Neuronal stem cell (in vitro differentiated cells): ENCODE measurements at regions not wholly inside any gene's neighbourhood (a gene's known extent, or its start where the extent isn't known, plus 50 kb on each side); places are given as distances from the start of the nearest gene placed in this dataset.

Experiments used
- DNase-seq: peaks from one replicate; pipeline ENCODE4 v3.0.0-alpha.2; 2013; ENCODE audit warnings: low spot score
- H2AFZ ChIP-seq: one replicate; pipeline ENCODE4 v1.6.1; 2013; ENCODE audit warnings: mild to moderate bottlenecking, low read length, inconsistent platforms
- H2AK5ac ChIP-seq: 2 replicates; pipeline ENCODE4 v1.6.1; 2013; ENCODE audit warnings: low read depth, mild to moderate bottlenecking, inconsistent platforms, low read length, moderate library complexity, mixed read lengths
- H2BK120ac ChIP-seq: 2 replicates; pipeline ENCODE4 v1.6.1; 2013; ENCODE audit warnings: low read depth, mild to moderate bottlenecking, inconsistent platforms, low read length, moderate library complexity, mixed read lengths
- H2BK12ac ChIP-seq: one replicate; pipeline ENCODE4 v1.6.1; 2013; ENCODE audit warnings: low read length, inconsistent platforms
- H2BK15ac ChIP-seq: 2 replicates; pipeline ENCODE4 v1.6.1; 2013; ENCODE audit warnings: mild to moderate bottlenecking, low read length, inconsistent platforms, mixed read lengths
- H2BK5ac ChIP-seq: one replicate; pipeline ENCODE4 v1.6.1; 2013; ENCODE audit warnings: inconsistent platforms, mild to moderate bottlenecking, low read length, moderate library complexity
- H3K14ac ChIP-seq: one replicate; pipeline ENCODE4 v1.6.1; 2013; ENCODE audit warnings: low read length, inconsistent platforms
- H3K18ac ChIP-seq: 2 replicates; pipeline ENCODE4 v1.6.1; 2013; ENCODE audit warnings: low read length, inconsistent platforms
- H3K23ac ChIP-seq: 2 replicates; pipeline ENCODE4 v1.6.1; 2013; ENCODE audit warnings: low read depth, mild to moderate bottlenecking, mixed read lengths, low read length, inconsistent platforms; ENCODE audit not compliant: poor library complexity
- H3K27ac ChIP-seq: replicated peaks from 3 replicates; pipeline ENCODE4 v1.5.1; 2013; ENCODE audit warnings: low read length, inconsistent platforms
- H3K27me3 ChIP-seq, 3 experiments: 2 replicates each; pipeline ENCODE4 v1.6.1; 2013; ENCODE audit warnings: low read length in 3 of 3, mild to moderate bottlenecking in 2 of 3, inconsistent platforms in 1 of 3, low read depth in 1 of 3, mixed read lengths in 1 of 3, moderate library complexity in 1 of 3; ENCODE audit not compliant: control insufficient read depth in 3 of 3, insufficient read depth in 3 of 3
- H3K36me3 ChIP-seq, 2 donors: replicated peaks in 1 of 2; 2 replicates each; pipeline ENCODE4 v1.6.1; 2013; ENCODE audit warnings: low read length in 2 of 2; ENCODE audit not compliant: control insufficient read depth in 2 of 2, insufficient read depth in 2 of 2
- H3K4ac ChIP-seq: 2 replicates; pipeline ENCODE4 v1.6.1; 2013; ENCODE audit warnings: inconsistent platforms, mild to moderate bottlenecking, low read length, moderate library complexity
- H3K4me1 ChIP-seq, 2 donors: 1 replicate in 1 of 2; 2 replicates in 1 of 2; pipeline ENCODE4 v1.6.1; 2013; ENCODE audit warnings: low read length in 2 of 2, low read depth in 1 of 2; ENCODE audit not compliant: control insufficient read depth in 2 of 2, insufficient read depth in 1 of 2
- H3K4me2 ChIP-seq: one replicate; pipeline ENCODE4 v1.6.1; 2013; ENCODE audit warnings: mild to moderate bottlenecking, low read length, inconsistent platforms; ENCODE audit not compliant: insufficient read depth, poor library complexity, severe bottlenecking
- H3K4me3 ChIP-seq, 2 donors: 2 replicates each; pipeline ENCODE4 v1.5.1; 2013; ENCODE audit warnings: low read length in 2 of 2, mild to moderate bottlenecking in 2 of 2, inconsistent platforms in 1 of 2, moderate library complexity in 1 of 2
- H3K79me1 ChIP-seq: one replicate; pipeline ENCODE4 v1.6.1; 2013; ENCODE audit warnings: low read depth, mild to moderate bottlenecking, inconsistent platforms, low read length, moderate library complexity
- H3K9ac ChIP-seq: one replicate; pipeline ENCODE4 v1.6.1; 2013; ENCODE audit warnings: mild to moderate bottlenecking, low read depth, low read length, inconsistent platforms; ENCODE audit not compliant: poor library complexity
- H3K9me3 ChIP-seq, 2 donors: replicated peaks in 1 of 2; 2 replicates each; pipeline versions ENCODE3 to v1.6.1; 2013; ENCODE audit warnings: low read length in 2 of 2, mild to moderate bottlenecking in 2 of 2, inconsistent platforms in 1 of 2, low read depth in 1 of 2, mixed read lengths in 1 of 2, moderate library complexity in 1 of 2; ENCODE audit not compliant: control insufficient read depth in 2 of 2, insufficient read depth in 1 of 2
- H4K8ac ChIP-seq: one replicate; pipeline ENCODE4 v1.6.1; 2013; ENCODE audit warnings: low read depth, mild to moderate bottlenecking, inconsistent platforms, low read length, moderate library complexity
- H4K91ac ChIP-seq: one replicate; pipeline ENCODE4 v1.6.1; 2013; ENCODE audit warnings: low read length, low read depth, mild to moderate bottlenecking, inconsistent platforms; ENCODE audit not compliant: poor library complexity
- WGBS, 2 donors: extraction: QIAGEN DNeasy Blood & Tissue Kit; methylation state at CpG; one replicate each; pipeline ENCODE4 v1.1.7; 2013; ENCODE audit warnings: missing lambda C conversion rate in 2 of 2, mixed read lengths in 1 of 2; ENCODE audit not compliant: insufficient read length in 2 of 2, insufficient replicate concordance in 1 of 2; ENCODE audit errors: extremely low coverage in 2 of 2; 5-methylcytosine and 5-hydroxymethylcytosine counted together

DNA sequence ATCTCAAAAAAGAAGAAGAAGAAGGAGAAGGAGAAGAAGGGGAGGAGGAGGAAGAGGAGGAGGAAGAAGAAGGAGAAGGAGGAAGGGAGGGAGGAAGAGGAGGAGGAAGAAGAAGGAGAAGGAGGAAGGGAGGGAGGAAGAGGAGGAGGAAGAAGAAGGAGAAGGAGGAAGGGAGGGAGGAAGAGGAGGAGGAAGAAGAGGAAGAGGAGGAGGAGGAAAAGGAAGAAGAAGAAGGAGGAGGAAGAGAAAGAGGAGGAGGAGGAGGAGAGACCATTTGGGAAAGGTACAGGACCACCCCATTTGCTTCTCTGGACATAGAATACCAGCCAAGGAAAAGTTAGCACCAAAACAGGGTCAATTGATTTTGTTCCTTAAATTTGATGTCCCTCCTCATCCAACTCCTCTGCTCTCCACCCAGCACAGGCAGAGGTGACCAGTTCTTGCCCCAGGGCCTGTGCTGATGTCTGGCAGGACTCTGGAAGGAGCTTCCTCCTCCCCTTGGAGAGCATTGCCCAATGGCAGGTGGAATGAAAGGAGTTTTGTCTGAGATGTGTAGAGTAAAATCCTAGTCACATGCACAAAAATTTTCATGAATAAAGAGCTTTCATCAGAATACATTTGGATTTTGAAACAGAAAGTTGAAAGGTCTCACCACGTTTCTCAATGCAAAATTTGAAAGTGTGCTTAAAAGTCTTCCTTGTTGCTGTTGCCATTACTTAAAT is 182.9 kb downstream of the LY86 start:
- no peak overlapping the region for H3K18ac ChIP-seq
- no peaks in the 10 kb centered on the region for H3K9me3 ChIP-seq
- no peak overlapping the region for H3K27ac ChIP-seq
- H4K8ac ChIP-seq = no peak overlapping the region
- H2BK15ac ChIP-seq = no peak overlapping the region
- DNase-seq = no peak
- no peak overlapping the region for H3K4ac ChIP-seq
- H2BK12ac ChIP-seq = no peak overlapping the region
- no peaks in the 10 kb centered on the region for H3K36me3 ChIP-seq
- no peak overlapping the region for H3K14ac ChIP-seq
- H3K4me2 ChIP-seq = no peak overlapping the region
- no peak overlapping the region for H2AFZ ChIP-seq
- no peaks in the 10 kb centered on the region for H3K79me1 ChIP-seq
- no peak overlapping the region for H2BK120ac ChIP-seq
- peaks cover 0 to 2% of the 10 kb centered on the region in 2 donors for H3K4me1 ChIP-seq
- no peaks in the 10 kb centered on the region for H3K27me3 ChIP-seq
- no peak overlapping the region for H3K4me3 ChIP-seq
- H2BK5ac ChIP-seq = no peak overlapping the region
- no peak overlapping the region for H3K9ac ChIP-seq
- H2AK5ac ChIP-seq = no peak overlapping the region
- no peak overlapping the region for H4K91ac ChIP-seq
- no peak overlapping the region for H3K23ac ChIP-seq
- no CpG with 5 or more reads among the region's 1 CpG for WGBS, 2 donors

DNA sequence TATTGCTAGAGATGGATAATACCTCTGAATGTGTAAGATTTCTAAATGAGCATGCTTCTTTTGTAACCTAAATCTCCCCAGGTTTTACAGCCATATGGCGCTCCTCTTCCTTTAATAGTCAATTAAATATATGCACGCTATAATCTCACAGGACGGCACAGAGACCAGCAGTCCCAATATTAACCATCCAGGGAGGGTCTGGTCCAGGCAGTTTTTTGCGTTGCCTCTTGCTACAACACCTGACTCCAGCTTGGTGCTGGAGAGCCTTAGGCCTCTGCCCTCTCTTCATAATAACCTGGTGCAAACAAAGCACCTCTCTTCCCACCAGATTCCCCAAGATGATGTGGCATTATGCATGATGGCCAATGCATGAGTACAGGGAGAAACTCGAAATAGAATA is 183.4 kb downstream of the LY86 start:
- Histone ChIP-seq H3K36me3 (no peaks in the 10 kb centered on the region), H3K4me1 (peaks cover 0 to 2% of the 10 kb centered on the region in 2 donors), H2BK15ac (no peak overlapping the region), H3K27ac (no peak overlapping the region), H3K9me3 (no peaks in the 10 kb centered on the region), H4K91ac (no peak overlapping the region), H3K18ac (no peak overlapping the region), H2BK5ac (no peak overlapping the region), H2BK12ac (no peak overlapping the region), H3K79me1 (no peaks in the 10 kb centered on the region), H2AFZ (no peak overlapping the region), H3K14ac (no peak overlapping the region), H3K4ac (no peak overlapping the region), H2BK120ac (no peak overlapping the region), H3K23ac (no peak overlapping the region), H3K27me3 (no peaks in the 10 kb centered on the region), H4K8ac (no peak overlapping the region), H3K9ac (no peak overlapping the region), H2AK5ac (no peak overlapping the region), H3K4me2 (no peak overlapping the region), H3K4me3 (no peak overlapping the region)
- DNase-seq = no peak
- no CpG with 5 or more reads among the region's 5 CpGs for WGBS, 2 donors

DNA sequence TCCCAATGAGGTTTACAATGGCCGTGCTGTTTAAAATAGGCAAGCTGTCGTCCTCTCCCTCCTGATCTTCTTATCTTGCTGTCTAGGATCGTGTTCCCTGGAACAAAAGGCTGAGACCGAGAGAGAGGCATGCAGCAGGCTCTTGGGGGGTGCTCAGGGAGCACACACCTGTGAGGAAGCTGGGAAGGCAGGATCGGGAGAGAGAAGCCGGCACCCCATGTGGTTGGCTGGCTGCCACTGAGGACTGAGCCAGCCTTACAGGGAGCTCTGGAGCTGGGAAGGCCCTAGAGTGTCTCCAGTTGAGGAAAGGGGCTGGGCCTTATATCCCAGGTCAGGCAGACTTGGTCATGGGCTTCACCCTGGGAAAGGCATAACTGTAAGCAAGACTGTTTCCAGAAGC is 184.2 kb downstream of the LY86 start:
- Histone ChIP-seq H3K4me2 (no peak overlapping the region), H2AFZ (no peak overlapping the region), H3K27ac (no peak overlapping the region), H3K36me3 (no peaks in the 10 kb centered on the region), H3K4ac (no peak overlapping the region), H3K79me1 (no peaks in the 10 kb centered on the region), H4K8ac (no peak overlapping the region), H2BK5ac (no peak overlapping the region), H3K23ac (no peak overlapping the region), H3K27me3 (no peaks in the 10 kb centered on the region), H3K4me1 (peaks cover 0 to 2% of the 10 kb centered on the region in 2 donors), H3K9ac (no peak overlapping the region), H2BK15ac (no peak overlapping the region), H2BK12ac (no peak overlapping the region), H3K4me3 (no peak overlapping the region), H4K91ac (no peak overlapping the region), H3K14ac (no peak overlapping the region), H3K18ac (no peak overlapping the region), H2AK5ac (no peak overlapping the region), H2BK120ac (no peak overlapping the region), H3K9me3 (no peaks in the 10 kb centered on the region)
- no peak for DNase-seq
- no CpG with 5 or more reads among the region's 6 CpGs for WGBS, 2 donors

DNA sequence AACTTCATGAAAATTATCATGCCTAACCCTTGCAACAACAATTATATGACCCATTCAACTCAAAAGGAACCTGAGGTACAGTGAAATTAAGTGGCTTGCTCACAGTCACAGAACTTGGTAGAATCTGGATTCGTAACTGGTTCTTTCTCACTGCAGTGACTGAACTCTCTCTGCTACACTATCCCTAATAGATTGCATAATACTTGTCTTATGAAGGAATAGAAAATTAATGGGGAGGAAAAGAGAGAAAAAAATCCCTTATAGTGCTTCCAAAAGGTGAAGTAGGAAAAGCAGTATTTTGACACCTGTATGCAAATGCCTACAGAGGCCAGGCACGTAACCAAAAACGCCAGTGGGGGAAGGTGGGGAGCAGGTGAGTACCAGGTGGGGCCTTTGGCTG is 186.6 kb downstream of the LY86 start:
- H3K9me3 ChIP-seq = no peaks in the 10 kb centered on the region
- DNase-seq = no peak
- H3K4ac ChIP-seq = no peak overlapping the region
- H3K14ac ChIP-seq = no peak overlapping the region
- no peaks in the 10 kb centered on the region for H3K27me3 ChIP-seq
- H3K27ac ChIP-seq = no peak overlapping the region
- H2AFZ ChIP-seq = no peak overlapping the region
- H2BK12ac ChIP-seq = no peak overlapping the region
- no peak overlapping the region for H4K91ac ChIP-seq
- H4K8ac ChIP-seq = no peak overlapping the region
- H3K79me1 ChIP-seq = no peaks in the 10 kb centered on the region
- no CpG with 5 or more reads among the region's 3 CpGs for WGBS, 2 donors
- no peak overlapping the region for H3K18ac ChIP-seq
- H3K9ac ChIP-seq = no peak overlapping the region
- H2BK5ac ChIP-seq = no peak overlapping the region
- H3K36me3 ChIP-seq = no peaks in the 10 kb centered on the region
- no peak overlapping the region for H3K23ac ChIP-seq
- H2BK15ac ChIP-seq = no peak overlapping the region
- H3K4me3 ChIP-seq = no peak overlapping the region
- peaks cover 0 to 2% of the 10 kb centered on the region in 2 donors for H3K4me1 ChIP-seq
- H3K4me2 ChIP-seq = no peak overlapping the region
- H2BK120ac ChIP-seq = no peak overlapping the region
- H2AK5ac ChIP-seq = no peak overlapping the region
